H1 (cell line): ENCODE measurements at regions not wholly inside any gene's neighbourhood (a gene's known extent, or its start where the extent isn't known, plus 50 kb on each side); places are given as distances from the start of the nearest gene placed in this dataset.

ENCODE experiments used
- CTCF ChIA-PET: fragments of 300-600 bp; sonication (Branson Sonifier 250); formaldehyde crosslinking; loops from one replicate; lab custom pipeline; 2021; ENCODE audit not compliant: partially characterized antibody; lab: Charles Lee
- POLR2A ChIA-PET: fragments of 300-600 bp; sonication (Branson Sonifier 250); formaldehyde crosslinking; loops from one replicate; lab custom pipeline; 2021; ENCODE audit warnings: inconsistent platforms; ENCODE audit not compliant: partially characterized antibody; lab: Charles Lee
- DNase-seq, 2 experiments: peaks; one replicate each; pipeline versions ENCODE4 v3.0.0 to v3.0.0-alpha.2; 2010 to 2022; ENCODE audit warnings: low spot score in 2 of 2, low read depth in 1 of 2, mixed read lengths in 1 of 2
- FAIRE-seq: peaks from 2 replicates; lab custom pipeline; 2011; peaks lifted over from hg19 to GRCh38; lab: Jason Lieb, UNC
- H2AFZ ChIP-seq: 2 replicates; pipeline ENCODE4 v1.8.1; 2012; ENCODE audit warnings: low read length, inconsistent platforms
- H2AK5ac ChIP-seq: 2 replicates; pipeline ENCODE4 v1.6.1; 2013; ENCODE audit warnings: low read depth, low read length
- H2BK120ac ChIP-seq: replicated peaks from 2 replicates; pipeline ENCODE3; 2013; ENCODE audit warnings: low read depth, low read length, inconsistent platforms
- H2BK12ac ChIP-seq: 2 replicates; pipeline ENCODE4 v1.6.1; 2013; ENCODE audit warnings: low read depth, low read length
- H2BK15ac ChIP-seq: 2 replicates; pipeline ENCODE4 v1.6.1; 2013; ENCODE audit warnings: low read length
- H2BK20ac ChIP-seq: 2 replicates; pipeline ENCODE4 v1.6.1; 2013; ENCODE audit warnings: low read length
- H2BK5ac ChIP-seq: 2 replicates; pipeline ENCODE4 v1.6.1; 2013; ENCODE audit warnings: low read depth, low read length
- H3K14ac ChIP-seq: 2 replicates; pipeline ENCODE4 v1.6.1; 2013; ENCODE audit warnings: inconsistent platforms; ENCODE audit not compliant: insufficient read length
- H3K18ac ChIP-seq: 2 replicates; pipeline ENCODE4 v1.6.1; 2013; ENCODE audit warnings: low read length; ENCODE audit errors: extremely low read depth
- H3K23ac ChIP-seq: 2 replicates; pipeline ENCODE4 v1.6.1; 2013; ENCODE audit warnings: inconsistent platforms; ENCODE audit not compliant: insufficient read length
- H3K23me2 ChIP-seq: 2 replicates; pipeline ENCODE4 v1.6.1; 2013; ENCODE audit warnings: low read depth, low read length
- H3K27ac ChIP-seq: 2 replicates; pipeline ENCODE4 v1.6.1; 2011; ENCODE audit warnings: low read depth, low read length, inconsistent platforms
- H3K27me3 ChIP-seq, 4 experiments: replicated peaks in 1 of 4; 1 replicate in 1 of 4; 2 replicates in 3 of 4; pipeline versions ENCODE4 v1.6.1 to v1.8.1; 2011 to 2013; ENCODE audit warnings: low read length in 3 of 4, mild to moderate bottlenecking in 3 of 4, inconsistent platforms in 2 of 4, mixed read lengths in 2 of 4, moderate library complexity in 1 of 4; ENCODE audit not compliant: control insufficient read depth in 3 of 4, insufficient read depth in 3 of 4; ENCODE audit errors: extremely low read depth in 1 of 4
- H3K36me3 ChIP-seq, 4 experiments: 2 replicates each; pipeline versions ENCODE4 v1.6.1 to v1.8.1; 2011 to 2013; ENCODE audit warnings: mild to moderate bottlenecking in 4 of 4, low read length in 3 of 4, moderate library complexity in 2 of 4, control low read depth in 1 of 4, inconsistent platforms in 1 of 4; ENCODE audit not compliant: insufficient read depth in 4 of 4, control insufficient read depth in 2 of 4
- H3K4ac ChIP-seq: replicated peaks from 2 replicates; pipeline ENCODE3; 2013; ENCODE audit warnings: low read length, low read depth, mixed read lengths, inconsistent platforms; ENCODE audit not compliant: insufficient read length
- H3K4me1 ChIP-seq, 4 experiments: replicated peaks in 1 of 4; 1 replicate in 1 of 4; 2 replicates in 3 of 4; pipeline versions ENCODE4 v1.6.1 to v1.8.1; 2011 to 2013; ENCODE audit warnings: low read length in 3 of 4, inconsistent platforms in 2 of 4, mixed read lengths in 1 of 4; ENCODE audit not compliant: insufficient read depth in 4 of 4, control insufficient read depth in 3 of 4
- H3K4me2 ChIP-seq, 2 experiments: 2 replicates each; pipeline versions ENCODE4 v1.6.1 to v1.8.1; 2011 to 2013; ENCODE audit warnings: low read depth in 2 of 2, low read length in 2 of 2, control low read depth in 1 of 2, inconsistent platforms in 1 of 2, mild to moderate bottlenecking in 1 of 2; ENCODE audit not compliant: insufficient read depth in 1 of 2
- H3K4me3 ChIP-seq, 4 experiments: fragments of 200-600, 300-600 bp in 1 of 4; sonication (generic), shearing (Covaris generic), sonication (Bioruptor Twin) in 1 of 4; 2 replicates each; pipeline versions ENCODE4 v1.5.1 to v1.8.1; 2011 to 2016; ENCODE audit warnings: low read length in 4 of 4, low read depth in 3 of 4, control low read depth in 2 of 4, inconsistent platforms in 2 of 4, mild to moderate bottlenecking in 2 of 4, mixed read lengths in 1 of 4, moderate library complexity in 1 of 4; ENCODE audit not compliant: insufficient read depth in 2 of 4; ENCODE audit errors: extremely low read depth in 1 of 4
- H3K56ac ChIP-seq: replicated peaks from 2 replicates; pipeline ENCODE3; 2013; ENCODE audit warnings: low read depth, mild to moderate bottlenecking, mixed read lengths, low read length, inconsistent platforms; ENCODE audit not compliant: insufficient read length
- H3K79me1 ChIP-seq: 2 replicates; pipeline ENCODE4 v1.6.1; 2013; ENCODE audit warnings: low read depth, low read length, control low read depth
- H3K79me2 ChIP-seq, 2 experiments: 2 replicates each; pipeline versions ENCODE4 v1.6.1 to v1.8.1; 2012 to 2013; ENCODE audit warnings: low read length in 2 of 2, mild to moderate bottlenecking in 2 of 2, inconsistent platforms in 1 of 2; ENCODE audit not compliant: insufficient read depth in 2 of 2, control insufficient read depth in 1 of 2
- H3K9ac ChIP-seq, 4 experiments: replicated peaks in 1 of 4; 1 replicate in 1 of 4; 2 replicates in 3 of 4; pipeline versions ENCODE4 v1.6.1 to v1.8.1; 2011 to 2013; ENCODE audit warnings: low read depth in 3 of 4, low read length in 3 of 4, control low read depth in 2 of 4, mild to moderate bottlenecking in 2 of 4, moderate library complexity in 2 of 4, inconsistent platforms in 1 of 4; ENCODE audit errors: extremely low read depth in 1 of 4
- H3K9me3 ChIP-seq, 2 experiments: 2 replicates each; pipeline versions ENCODE4 v1.6.1 to v1.8.1; 2012 to 2013; ENCODE audit warnings: mild to moderate bottlenecking in 2 of 2, moderate library complexity in 2 of 2, control low read depth in 1 of 2, inconsistent platforms in 1 of 2, low read depth in 1 of 2, low read length in 1 of 2, mixed read lengths in 1 of 2; ENCODE audit not compliant: insufficient read depth in 2 of 2
- H4K20me1 ChIP-seq, 2 experiments: replicated peaks in 1 of 2; 2 replicates each; pipeline versions ENCODE3 to v1.8.1; 2011 to 2013; ENCODE audit warnings: inconsistent platforms in 2 of 2, low read length in 2 of 2, mild to moderate bottlenecking in 1 of 2; ENCODE audit not compliant: insufficient read depth in 2 of 2, control insufficient read depth in 1 of 2
- H4K5ac ChIP-seq: 2 replicates; pipeline ENCODE4 v1.6.1; 2013; ENCODE audit warnings: low read length, low read depth, mixed read lengths, inconsistent platforms; ENCODE audit not compliant: insufficient read length
- H4K8ac ChIP-seq: 2 replicates; pipeline ENCODE4 v1.8.0; 2013; ENCODE audit warnings: mild to moderate bottlenecking, moderate library complexity, low read length, inconsistent platforms; ENCODE audit not compliant: insufficient read depth; ENCODE audit errors: extremely low read depth
- H4K91ac ChIP-seq: replicated peaks from 2 replicates; pipeline ENCODE3; 2013; ENCODE audit warnings: low read length, mixed read lengths, inconsistent platforms; ENCODE audit not compliant: insufficient read length
- RNF2 ChIP-seq: fragments of 200-900, 300-1000 bp; sonication (generic); IDR thresholded peaks from 2 replicates; pipeline ENCODE4 v1.7.1; 2016; ENCODE audit warnings: borderline replicate concordance, low read depth, mild to moderate bottlenecking, antibody characterized with exemption, low read length; ENCODE audit not compliant: poor library complexity, severe bottlenecking; ENCODE audit errors: missing control alignments
- WGBS, 2 experiments: shearing (Covaris generic) in 1 of 2; methylation state at CpG; one replicate each; pipeline versions ENCODE4 v1.1.6 to v1.1.7; 2013 to 2015; ENCODE audit warnings: low lambda C conversion rate in 2 of 2, mixed read lengths in 2 of 2, inconsistent platforms in 1 of 2, low coverage in 1 of 2, missing lambda C conversion rate in 1 of 2; ENCODE audit not compliant: insufficient replicate concordance in 2 of 2, insufficient coverage in 1 of 2, insufficient read length in 1 of 2; ENCODE audit errors: extremely low coverage in 1 of 2, missing lambda C conversion rate in 1 of 2; 5-methylcytosine and 5-hydroxymethylcytosine counted together

GRCh38 chrX:44054863-44055601 is 81.8 kb upstream of the NDP start:
- H4K20me1 ChIP-seq, result no peaks in the 10 kb centered on the region
- no peak overlapping the region for H3K4ac ChIP-seq
- no peaks in the 10 kb centered on the region for H3K27me3 ChIP-seq
- no peak overlapping the region for H2BK120ac ChIP-seq
- H2BK5ac ChIP-seq, result no peak overlapping the region
- H2BK12ac ChIP-seq, result no peak overlapping the region
- no peaks in the 10 kb centered on the region for H3K36me3 ChIP-seq
- FAIRE-seq, result no peak
- H4K8ac ChIP-seq, result no peak overlapping the region
- no peak overlapping the region for H3K4me3 ChIP-seq
- no peak overlapping the region for H3K18ac ChIP-seq
- H4K91ac ChIP-seq, result no peak overlapping the region
- no peak overlapping the region for H2AFZ ChIP-seq
- ChIA-PET POLR2A (no interaction called here), CTCF (interaction anchor here (0.7 to 1.3 kb wide), 3 partner anchors 12 to 654 kb away, joined by 3 to 4 read pairs (median 3); no protein-coding TSS in a partner anchor)
- H3K79me2 ChIP-seq, result no peaks in the 10 kb centered on the region
- H2BK20ac ChIP-seq, result no peak overlapping the region
- DNase-seq, result no peak
- H3K4me2 ChIP-seq, result no peak overlapping the region
- no peaks in the 10 kb centered on the region for H3K79me1 ChIP-seq
- no peak overlapping the region for H3K23ac ChIP-seq
- no peak overlapping the region for H2BK15ac ChIP-seq
- H3K27ac ChIP-seq, result no peak overlapping the region
- H3K9me3 ChIP-seq, result no peaks in the 10 kb centered on the region
- no peaks in the 10 kb centered on the region for H3K23me2 ChIP-seq
- no peak for TF ChIP-seq RNF2
- H3K14ac ChIP-seq, result no peak overlapping the region
- no peak overlapping the region for H3K9ac ChIP-seq
- no peak overlapping the region for H4K5ac ChIP-seq
- H3K4me1 ChIP-seq, result no peaks in the 10 kb centered on the region
- no peak overlapping the region for H3K56ac ChIP-seq
- no peak overlapping the region for H2AK5ac ChIP-seq
- WGBS, 2 experiments, result 93% methylated on average over 4 of the region's 4 CpGs; no CpG with 5 or more reads in 1 of the 2 experiments
